ENCODE measurements at regions not wholly inside any gene's neighbourhood (a gene's known extent, or its start where the extent isn't known, plus 50 kb on each side); places are given as distances from the start of the nearest gene placed in this dataset.

DNA sequence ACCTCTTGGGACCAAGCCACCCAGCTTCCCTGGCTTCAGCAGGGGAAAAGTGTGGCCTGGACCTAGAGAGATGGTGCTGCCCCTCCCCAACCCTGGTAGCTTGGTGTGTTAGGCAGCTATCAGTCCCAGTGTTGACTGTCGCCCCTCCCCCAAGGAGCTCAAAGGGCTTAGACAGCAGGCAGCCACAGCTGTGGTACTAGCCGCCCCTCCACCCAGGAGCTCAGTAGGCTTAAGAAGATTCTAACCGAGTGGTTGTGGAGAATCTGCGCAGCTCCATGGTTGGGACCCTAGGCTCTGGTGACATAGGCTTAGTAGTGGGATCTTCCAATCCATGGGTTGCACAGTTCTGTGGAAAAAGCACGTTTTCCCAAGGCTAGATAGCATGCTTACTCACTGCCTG is 458.4 kb upstream of the LRRC4C start:
- TF ChIP-seq YY1 (IDR thresholded peaks at IDR 0.05; ENCODE audit: insufficient read depth, insufficient read length) = no peak
- TF ChIP-seq ZNF274 (IDR thresholded peaks at IDR 0.05; ENCODE audit: low read depth, low read length) = no peak
- no peak for TF ChIP-seq SUZ12 (IDR thresholded peaks at IDR 0.05; ENCODE audit: extremely low read depth, insufficient read depth, insufficient read length)

Measured in NT2/D1 (cell line).